WI38 (cell line): ENCODE measurements at regions not wholly inside any gene's neighbourhood (a gene's known extent, or its start where the extent isn't known, plus 50 kb on each side); places are given as distances from the start of the nearest gene placed in this dataset.

Source experiments
- H3K4me3 ChIP-seq: 2 replicates; pipeline ENCODE4 v1.5.1; 2011; ENCODE audit warnings: low read depth, mild to moderate bottlenecking, control low read depth, low read length
- CTCF ChIP-seq: IDR thresholded peaks from 2 replicates; pipeline ENCODE4 v1.5.1; 2012; ENCODE audit warnings: low read depth, mild to moderate bottlenecking, control low read depth, low read length

- no peak overlapping the region for H3K4me3 ChIP-seq
- no peak for TF ChIP-seq CTCF
Observed at GRCh38 chr10:91051829-91052228, 130.9 kb upstream of the ANKRD1 start.

- H3K4me3 ChIP-seq = no peak overlapping the region
- TF ChIP-seq CTCF = no peak
Observed at GRCh38 chr10:91054325-91054724, 133.4 kb upstream of the ANKRD1 start.

- H3K4me3 ChIP-seq = no peak overlapping the region
- no peak for TF ChIP-seq CTCF
Observed at GRCh38 chr10:91061187-91061586, 140.3 kb upstream of the ANKRD1 start.

- no peak overlapping the region for H3K4me3 ChIP-seq
- TF ChIP-seq CTCF = no peak
Observed at GRCh38 chr10:91061608-91062007, 140.7 kb upstream of the ANKRD1 start.

GRCh38 chr10:91062091-91062490, 141.2 kb upstream of the ANKRD1 start:
- TF ChIP-seq CTCF = no peak
- no peak overlapping the region for H3K4me3 ChIP-seq

- no peak overlapping the region for H3K4me3 ChIP-seq
- TF ChIP-seq CTCF = no peak
Observed at GRCh38 chr10:91071786-91072185, 148.7 kb upstream of the PCGF5 start.

GRCh38 chr10:91073286-91073979, 147.0 kb upstream of the PCGF5 start:
- no peak for TF ChIP-seq CTCF
- no peak overlapping the region for H3K4me3 ChIP-seq
